ENCODE measurements at regions not wholly inside any gene's neighbourhood (a gene's known extent, or its start where the extent isn't known, plus 50 kb on each side); places are given as distances from the start of the nearest gene placed in this dataset.
"Not testable (repeated sequence)": the region's sequence is repeated elsewhere in the genome, so short reads cannot be mapped to it uniquely, and the experiment has no call there.

GRCh38 chr6:144954241-144954556 is 669.1 kb downstream of the UTRN start:
- DNase-seq (ENCODE audit: extremely low spot score), result no peak
- TF ChIP-seq, protein P1, sequence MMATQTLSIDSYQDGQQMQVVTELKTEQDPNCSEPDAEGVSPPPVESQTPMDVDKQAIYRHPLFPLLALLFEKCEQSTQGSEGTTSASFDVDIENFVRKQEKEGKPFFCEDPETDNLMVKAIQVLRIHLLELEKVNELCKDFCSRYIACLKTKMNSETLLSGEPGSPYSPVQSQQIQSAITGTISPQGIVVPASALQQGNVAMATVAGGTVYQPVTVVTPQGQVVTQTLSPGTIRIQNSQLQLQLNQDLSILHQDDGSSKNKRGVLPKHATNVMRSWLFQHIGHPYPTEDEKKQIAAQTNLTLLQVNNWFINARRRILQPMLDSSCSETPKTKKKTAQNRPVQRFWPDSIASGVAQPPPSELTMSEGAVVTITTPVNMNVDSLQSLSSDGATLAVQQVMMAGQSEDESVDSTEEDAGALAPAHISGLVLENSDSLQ (IDR thresholded peaks at IDR 0.05), result no peak
- TF ChIP-seq ELF4 (IDR thresholded peaks at IDR 0.05) (no peak), LEF1 (IDR thresholded peaks at IDR 0.05; ENCODE audit: borderline replicate concordance) (no peak), FOXM1 (IDR thresholded peaks at IDR 0.05; ENCODE audit: borderline replicate concordance) (no peak), BHLHE40 (IDR thresholded peaks at IDR 0.05; ENCODE audit: borderline replicate concordance) (no peak), ZNF384 (IDR thresholded peaks at IDR 0.05) (no peak), L3MBTL2 (conservative IDR thresholded peaks at IDR 0.05) (no peak), SP1 (IDR thresholded peaks at IDR 0.05) (no peak), CTBP1 (IDR thresholded peaks at IDR 0.05; ENCODE audit: borderline replicate concordance) (no peak), ARNT (IDR thresholded peaks at IDR 0.05) (no peak), FOXA1 (IDR thresholded peaks at IDR 0.05) (no peak), TARDBP (IDR thresholded peaks at IDR 0.05) (no peak), HDGF (IDR thresholded peaks at IDR 0.05; ENCODE audit: borderline replicate concordance) (no peak)
- ChIA-PET POLR2A (no interaction called here), CTCF (no interaction called here)

- ChIA-PET CTCF (no interaction called here), POLR2A (no interaction called here)
- TF ChIP-seq LEF1 (IDR thresholded peaks at IDR 0.05; ENCODE audit: borderline replicate concordance), result no peak
- DNase-seq (ENCODE audit: extremely low spot score), result no peak
Observed at GRCh38 chr6:144955392-144955791, 670.3 kb downstream of the UTRN start.

DNA sequence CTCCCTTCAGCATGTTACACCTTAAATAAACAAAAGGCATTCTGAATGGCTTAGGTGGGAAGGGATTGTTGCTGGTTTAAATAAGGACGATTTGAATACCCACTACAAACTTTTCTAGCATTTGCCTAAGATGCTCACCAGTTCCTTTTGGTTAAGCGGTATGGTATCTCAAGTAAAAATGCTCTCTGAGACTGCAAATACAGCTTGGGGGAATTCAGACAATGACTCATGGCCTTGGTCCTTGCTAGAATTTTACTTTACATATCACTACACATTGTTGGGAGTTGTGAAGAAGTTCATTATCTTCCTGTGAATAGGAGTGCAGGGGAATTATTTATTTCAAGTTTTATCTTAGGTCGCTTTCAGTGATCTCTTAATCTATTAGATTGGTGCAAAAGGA is 670.7 kb downstream of the UTRN start:
- POLR2A ChIA-PET, result no interaction called here
- no peak for DNase-seq (ENCODE audit: extremely low spot score)
- CTCF ChIA-PET, result no interaction called here
- TF ChIP-seq CTBP1 (IDR thresholded peaks at IDR 0.05; ENCODE audit: borderline replicate concordance) (no peak), ZNF384 (IDR thresholded peaks at IDR 0.05) (no peak), FOXA1 (IDR thresholded peaks at IDR 0.05) (no peak), LEF1 (IDR thresholded peaks at IDR 0.05; ENCODE audit: borderline replicate concordance) (no peak), TARDBP (IDR thresholded peaks at IDR 0.05) (no peak), BHLHE40 (IDR thresholded peaks at IDR 0.05; ENCODE audit: borderline replicate concordance) (no peak), FOXM1 (IDR thresholded peaks at IDR 0.05; ENCODE audit: borderline replicate concordance) (no peak)
- TF ChIP-seq, protein P1 (IDR thresholded peaks at IDR 0.05), result no peak

DNA sequence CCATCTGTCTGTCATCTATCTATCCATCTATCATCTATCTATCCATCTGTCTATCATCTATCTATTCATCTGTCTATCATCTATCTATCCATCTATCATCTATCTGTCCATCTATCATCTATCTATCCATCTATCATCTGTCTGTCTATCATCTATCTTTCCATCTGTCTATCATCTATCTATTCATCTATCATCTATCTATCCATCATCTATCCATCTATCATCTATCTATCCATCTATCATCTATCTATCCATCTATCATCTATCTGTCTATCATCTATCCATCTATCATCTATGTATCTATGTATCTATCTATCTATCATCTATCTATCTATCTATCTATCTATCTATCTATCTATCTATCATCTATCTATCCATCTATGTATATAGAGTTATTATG is 671.6 kb downstream of the UTRN start:
- DNase-seq (ENCODE audit: extremely low spot score); POLR2A ChIA-PET; CTCF ChIA-PET: not testable (repeated sequence)
- TF ChIP-seq, protein P1 (IDR thresholded peaks at IDR 0.05), result peak; percentile 82

DNA sequence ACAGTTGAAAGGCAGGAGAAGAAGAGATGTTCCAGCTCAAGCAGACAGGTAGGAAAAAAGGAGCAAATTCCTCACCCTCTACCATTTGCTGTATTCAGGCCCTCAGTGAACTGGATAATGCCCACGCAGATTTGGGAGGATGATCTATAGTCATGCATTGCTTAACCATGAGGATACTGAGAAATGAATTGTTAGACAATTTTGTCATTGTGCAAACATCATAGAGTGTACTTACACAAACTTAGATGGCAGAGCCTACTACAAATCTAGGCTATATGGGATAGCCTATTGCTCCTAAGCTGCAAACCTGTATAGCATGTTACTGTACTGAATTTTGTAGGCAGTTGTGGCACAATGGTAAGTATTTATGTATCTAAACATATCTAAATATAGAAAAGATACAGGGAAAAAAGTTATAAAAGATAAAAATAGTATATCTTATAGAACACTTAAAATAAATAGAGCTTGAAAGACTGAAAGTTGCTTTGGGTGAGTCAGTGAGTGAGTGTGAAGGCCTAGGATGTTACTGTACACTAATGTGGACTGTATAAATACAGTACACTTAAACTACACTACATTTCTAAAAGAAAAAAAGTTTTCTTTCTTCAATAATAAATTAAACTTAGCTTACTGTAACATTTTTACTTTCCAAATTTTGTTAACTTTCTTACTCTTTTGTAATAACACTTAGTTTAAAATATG is 672.3 kb downstream of the UTRN start:
- TF ChIP-seq LEF1 (IDR thresholded peaks at IDR 0.05; ENCODE audit: borderline replicate concordance) (no peak), NFRKB (IDR thresholded peaks at IDR 0.05) (no peak), FOXM1 (IDR thresholded peaks at IDR 0.05; ENCODE audit: borderline replicate concordance) (no peak), FOXK2 (IDR thresholded peaks at IDR 0.05) (no peak), HDGF (IDR thresholded peaks at IDR 0.05; ENCODE audit: borderline replicate concordance) (no peak)
- TF ChIP-seq, protein P1 (IDR thresholded peaks at IDR 0.05), result no peak

DNA sequence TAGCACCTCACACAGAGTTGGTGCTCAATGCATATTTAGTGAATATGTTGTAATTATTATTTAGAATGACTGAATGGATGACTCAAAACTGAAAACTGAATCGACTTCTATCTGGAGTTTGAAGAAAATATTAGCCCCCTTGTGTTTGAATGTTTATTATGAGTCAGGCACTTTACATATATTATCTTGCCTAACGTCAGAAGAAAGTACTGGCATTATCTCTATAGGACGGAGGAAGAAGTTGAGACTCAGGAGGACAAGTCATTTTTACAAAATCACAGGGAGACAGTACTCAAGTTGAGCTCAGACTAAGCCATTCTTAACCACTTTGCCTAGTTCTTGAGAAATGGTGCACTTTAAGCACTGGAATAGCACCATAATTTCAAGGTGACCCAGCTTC is 684.0 kb downstream of the UTRN start:
- CTCF ChIA-PET, result no interaction called here

More for the DNA sequence above, 672.3 kb downstream of the UTRN start:
- DNase-seq (ENCODE audit: extremely low spot score), result no peak
- ChIA-PET CTCF (no interaction called here), POLR2A (no interaction called here)

More for the DNA sequence above, 684.0 kb downstream of the UTRN start:
- DNase-seq (ENCODE audit: extremely low spot score), result no peak
- POLR2A ChIA-PET, result no interaction called here
- TF ChIP-seq FOXM1 (IDR thresholded peaks at IDR 0.05; ENCODE audit: borderline replicate concordance) (no peak), ARNT (IDR thresholded peaks at IDR 0.05) (no peak), L3MBTL2 (conservative IDR thresholded peaks at IDR 0.05) (no peak), FOXK2 (IDR thresholded peaks at IDR 0.05) (no peak), ZNF384 (IDR thresholded peaks at IDR 0.05) (no peak), NFRKB (IDR thresholded peaks at IDR 0.05) (no peak), FOXA1 (IDR thresholded peaks at IDR 0.05) (no peak), SUZ12 (IDR thresholded peaks at IDR 0.05) (no peak), TARDBP (IDR thresholded peaks at IDR 0.05) (no peak), ELF4 (IDR thresholded peaks at IDR 0.05) (no peak), BHLHE40 (IDR thresholded peaks at IDR 0.05; ENCODE audit: borderline replicate concordance) (no peak), HDGF (IDR thresholded peaks at IDR 0.05; ENCODE audit: borderline replicate concordance) (no peak)
- TF ChIP-seq, protein P1 (IDR thresholded peaks at IDR 0.05), result no peak
